IMR-90 (cell line): ENCODE measurements at regions not wholly inside any gene's neighbourhood (a gene's known extent, or its start where the extent isn't known, plus 50 kb on each side); places are given as distances from the start of the nearest gene placed in this dataset.

Source experiments
- CTCF ChIP-seq: conservative IDR thresholded peaks from 2 replicates; pipeline ENCODE4 v1.5.1; 2012; ENCODE audit warnings: mild to moderate bottlenecking, low read depth, low read length, improper control_type of control experiment
- ELK1 ChIP-seq: fragments of 150-350 bp; IDR thresholded peaks from 2 replicates; pipeline ENCODE4 v1.6.1; 2016; ENCODE audit warnings: low read depth, mild to moderate bottlenecking, low read length, moderate library complexity, borderline replicate concordance
- FOS ChIP-seq: fragments of 150-350 bp; IDR thresholded peaks from 2 replicates; pipeline ENCODE4 v1.6.1; 2016; ENCODE audit warnings: low read depth, low read length
- POLR2A ChIP-seq: IDR thresholded peaks from 2 replicates; pipeline ENCODE4 v1.6.1; 2012; ENCODE audit warnings: mild to moderate bottlenecking, low read depth, low read length
- RAD21 ChIP-seq: IDR thresholded peaks from 2 replicates; pipeline ENCODE4 v1.6.1; 2012; ENCODE audit warnings: low read length, improper control_type of control experiment
- SMC3 ChIP-seq: fragments of 150-350 bp; IDR thresholded peaks from 2 replicates; pipeline ENCODE4 v1.6.1; 2016; ENCODE audit warnings: low read depth, mild to moderate bottlenecking, antibody characterized with exemption, low read length, moderate library complexity

- TF ChIP-seq RAD21 (no peak), CTCF (no peak), FOS (no peak), ELK1 (no peak), SMC3 (no peak), POLR2A (no peak)
These were observed 69.1 kb upstream of the RBMS1 start for GRCh38 chr2:160562730-160563129.
